ENCODE measurements at regions not wholly inside any gene's neighbourhood (a gene's known extent, or its start where the extent isn't known, plus 50 kb on each side); places are given as distances from the start of the nearest gene placed in this dataset.
"Not testable (repeated sequence)": the region's sequence is repeated elsewhere in the genome, so short reads cannot be mapped to it uniquely, and the experiment has no call there.

GRCh38 chr6:104484626-104485025 is 375.1 kb downstream of the HACE1 start:
- DNase-seq, result no peak

- no peak for DNase-seq
Observed at GRCh38 chr6:104484191-104484590, 375.5 kb downstream of the HACE1 start.

- DNase-seq, result no peak
Observed at GRCh38 chr6:104483225-104483834, 376.4 kb downstream of the HACE1 start.

GRCh38 chr6:104477569-104477968 is 382.1 kb downstream of the HACE1 start:
- DNase-seq, result no peak

- no peak for DNase-seq
Observed at GRCh38 chr6:104473021-104473429, 386.7 kb downstream of the HACE1 start.

DNA sequence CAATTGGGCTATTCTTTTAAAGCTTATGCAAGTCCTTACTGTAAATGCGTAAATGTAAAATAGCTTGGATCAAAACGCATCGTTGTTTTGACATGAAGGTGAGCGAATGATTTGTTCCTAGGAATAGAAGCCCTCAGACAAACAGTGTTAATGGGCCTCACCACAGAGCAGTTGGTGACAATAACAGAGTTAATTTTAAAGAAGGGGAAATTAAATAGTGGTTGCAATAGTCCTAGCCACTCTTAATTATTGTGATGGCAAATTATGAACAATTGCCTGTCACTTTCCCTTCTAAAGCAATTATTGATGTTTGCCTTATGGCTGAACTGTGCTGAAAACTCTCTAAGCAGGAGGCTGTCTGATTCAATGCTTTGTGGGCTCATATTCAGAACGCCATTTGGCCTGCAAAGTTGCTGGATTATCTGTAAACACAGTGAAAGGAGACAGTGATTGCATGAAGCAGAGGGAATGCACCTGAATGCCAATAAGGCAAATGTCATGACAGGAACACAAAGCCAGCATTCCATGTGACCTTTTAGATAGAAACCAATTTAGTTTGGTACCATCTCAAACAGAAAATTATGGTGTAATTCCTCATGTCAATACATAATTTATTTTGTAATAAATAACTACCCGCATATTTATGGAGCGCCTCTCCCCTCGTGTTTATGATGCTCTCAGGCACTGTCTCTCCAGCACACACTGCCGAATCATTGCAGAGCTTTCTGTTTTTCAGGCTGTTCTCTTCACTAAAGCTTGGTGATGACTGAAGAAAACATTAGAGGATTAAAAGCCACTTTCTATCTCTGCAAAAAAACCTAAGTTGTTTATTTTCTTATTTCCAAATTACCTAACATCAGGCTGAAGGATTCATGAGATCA is 387.5 kb downstream of the HACE1 start:
- no peak for DNase-seq

DNA sequence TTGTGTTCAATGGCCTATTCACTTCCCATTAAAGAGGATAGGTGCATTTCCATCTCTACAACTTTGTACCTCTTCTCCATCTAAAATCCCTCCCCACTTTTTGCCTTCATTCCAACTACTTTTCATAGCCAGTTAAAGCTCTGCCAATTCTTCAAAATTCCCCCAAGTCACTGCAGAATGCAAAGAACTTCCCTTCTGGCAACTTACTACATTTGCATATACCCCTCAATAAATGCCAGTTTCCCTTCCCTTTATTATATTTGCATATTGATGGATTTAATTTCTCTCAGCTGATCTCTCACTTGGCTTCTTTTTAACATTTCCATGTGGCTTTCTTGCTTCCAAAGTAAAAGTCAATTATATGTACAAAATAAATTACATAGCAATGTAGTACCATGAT is 393.4 kb downstream of the HACE1 start:
- no peak for DNase-seq

GRCh38 chr6:104462811-104463599 is 396.7 kb downstream of the HACE1 start:
- no peak for DNase-seq

- DNase-seq, result no peak
Observed at GRCh38 chr6:104460738-104461483, 398.8 kb downstream of the HACE1 start.

DNA sequence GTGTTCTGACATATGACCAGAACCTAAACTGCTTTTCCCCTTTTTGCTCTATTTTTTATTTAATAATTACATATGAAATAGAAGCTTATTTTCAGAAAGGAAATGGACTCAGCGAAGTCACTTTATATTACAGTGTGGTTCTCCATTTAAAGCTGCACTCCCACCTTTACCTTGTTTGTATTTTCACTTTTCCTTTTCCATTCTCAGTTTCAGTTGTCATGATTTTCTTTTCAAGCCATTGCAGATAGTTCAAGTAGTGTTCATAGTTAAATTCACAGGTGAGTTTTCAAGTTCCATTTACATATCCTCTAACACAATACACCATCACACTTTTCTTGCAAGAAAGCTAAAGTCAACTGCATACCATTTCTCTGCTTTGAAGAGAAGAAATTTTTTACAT is 400.2 kb downstream of the HACE1 start:
- no peak for DNase-seq

DNA sequence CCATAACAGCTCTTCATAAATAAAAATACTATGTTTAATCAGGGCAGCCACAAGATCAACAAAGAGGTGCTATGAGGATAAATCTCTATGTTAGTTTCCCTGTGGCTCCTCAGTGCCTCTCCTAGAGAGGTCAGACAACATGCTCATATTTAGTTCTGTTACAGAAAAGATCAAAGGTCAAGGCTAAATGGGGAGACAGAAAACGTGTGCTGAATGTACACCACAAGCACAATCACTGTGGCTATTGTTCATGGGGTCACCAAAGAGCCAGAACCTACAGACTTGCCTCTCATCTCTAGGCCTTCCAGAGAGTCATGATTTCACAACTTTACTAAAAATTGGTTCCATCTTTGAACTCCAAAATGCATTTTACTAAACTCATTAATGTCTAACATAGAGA is 409.8 kb downstream of the HACE1 start:
- no peak for DNase-seq

- DNase-seq, result not testable (repeated sequence)
Observed at GRCh38 chr6:104446101-104447080, 413.3 kb downstream of the HACE1 start.

GRCh38 chr6:104434519-104434918 is 425.2 kb downstream of the HACE1 start:
- DNase-seq, result no peak

DNA sequence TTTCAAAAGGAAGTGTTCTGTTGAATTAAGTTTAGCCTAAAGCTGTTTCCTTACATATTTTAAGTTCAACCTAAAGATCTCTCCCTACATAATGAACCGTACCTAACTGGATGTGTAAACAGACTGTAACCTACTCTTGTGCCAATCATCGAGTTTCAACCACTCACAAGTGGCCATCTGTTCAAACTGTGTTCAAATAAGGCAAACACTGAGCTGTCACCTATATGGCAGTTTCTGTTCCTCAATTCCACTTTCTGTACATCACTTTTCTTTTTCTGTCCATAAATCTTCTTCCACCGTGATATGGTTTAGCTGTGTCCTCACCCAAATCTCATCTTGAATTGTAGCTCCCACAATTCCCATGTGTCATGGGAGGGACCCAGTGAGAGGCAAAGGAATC is 428.6 kb downstream of the HACE1 start:
- DNase-seq, result no peak

DNA sequence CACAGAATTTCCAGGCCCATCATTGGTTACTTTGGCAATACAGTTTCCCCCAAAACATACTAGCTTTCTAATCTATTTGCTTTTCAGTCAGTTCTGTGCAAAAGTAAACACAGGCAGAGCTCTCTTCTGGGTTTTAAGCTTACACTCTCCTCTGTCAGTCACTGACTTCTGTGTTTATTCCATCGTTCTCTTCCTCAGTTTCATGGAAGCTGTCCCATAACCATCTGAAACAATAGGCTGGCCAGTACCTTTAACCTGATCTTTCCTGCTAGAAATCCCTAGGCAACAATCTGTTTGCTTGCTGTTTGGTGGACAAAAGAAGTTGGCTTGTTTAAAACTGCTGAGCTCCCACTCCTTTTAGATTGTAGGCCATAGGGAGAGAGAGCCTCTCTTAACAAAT is 431.5 kb downstream of the HACE1 start:
- DNase-seq, result no peak

DNA sequence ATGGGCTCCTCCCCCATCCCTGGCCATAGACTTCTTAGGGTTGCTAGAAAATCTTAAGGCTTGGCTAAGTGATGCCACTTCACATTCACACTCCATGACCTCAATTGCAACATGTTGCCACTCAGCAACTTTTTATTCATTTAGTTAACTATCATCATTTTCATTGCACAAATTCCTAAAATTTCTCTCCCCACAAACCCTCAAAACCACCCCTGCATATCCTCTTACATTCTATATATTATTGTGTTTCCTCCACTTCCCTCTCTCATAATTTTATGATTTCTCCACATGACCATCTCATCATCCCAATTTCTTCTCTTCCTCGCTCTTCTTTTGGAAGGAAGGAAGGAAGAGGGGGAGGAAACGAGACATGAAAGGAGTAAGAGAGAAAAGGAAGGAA is 436.0 kb downstream of the HACE1 start:
- no peak for DNase-seq

- DNase-seq, result no peak
Observed at GRCh38 chr6:104421650-104422049, 438.1 kb downstream of the HACE1 start.

DNA sequence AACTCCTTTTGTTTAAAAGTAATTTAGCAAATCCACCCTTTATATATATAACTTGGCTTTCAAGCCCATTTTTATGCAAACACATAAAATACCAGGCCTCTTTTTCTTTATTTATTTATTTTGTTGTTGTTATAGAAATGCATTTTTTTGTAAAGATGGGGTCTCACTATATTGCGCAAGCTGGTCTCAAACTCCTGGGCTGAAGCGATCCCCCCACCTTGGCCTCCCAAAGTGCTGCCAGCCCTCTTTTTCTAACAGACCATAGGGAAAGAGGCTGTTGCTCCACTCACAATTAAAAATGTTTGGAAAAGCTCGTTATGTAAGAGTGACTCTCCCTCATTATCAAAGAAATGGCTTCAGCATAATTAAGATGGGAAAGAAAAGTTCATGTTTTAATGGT is 440.9 kb downstream of the HACE1 start:
- DNase-seq, result no peak

DNA sequence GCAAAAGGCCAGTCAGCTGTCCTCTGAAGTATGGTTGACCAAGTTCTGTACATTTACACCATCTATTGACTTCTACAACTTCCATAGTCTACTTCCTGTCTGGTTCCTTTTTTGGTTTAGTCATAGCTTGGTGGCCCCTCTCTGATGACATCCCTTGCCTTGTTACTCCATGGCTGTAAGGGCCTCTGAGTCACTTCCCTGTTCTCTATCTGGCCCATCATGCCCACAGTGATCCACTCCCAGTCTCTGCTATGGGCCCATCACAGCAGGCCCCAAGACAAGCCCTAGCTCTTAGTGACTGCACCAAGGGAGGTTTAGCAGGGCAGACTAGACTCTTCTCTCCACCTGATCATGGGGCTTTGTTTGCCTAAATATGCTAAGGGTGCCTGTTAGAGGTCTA is 441.6 kb downstream of the HACE1 start:
- no peak for DNase-seq

GRCh38 chr6:104414723-104415122 is 445.0 kb downstream of the HACE1 start:
- no peak for DNase-seq

- no peak for DNase-seq
Observed at GRCh38 chr6:104413767-104414166, 446.0 kb downstream of the HACE1 start.

DNA sequence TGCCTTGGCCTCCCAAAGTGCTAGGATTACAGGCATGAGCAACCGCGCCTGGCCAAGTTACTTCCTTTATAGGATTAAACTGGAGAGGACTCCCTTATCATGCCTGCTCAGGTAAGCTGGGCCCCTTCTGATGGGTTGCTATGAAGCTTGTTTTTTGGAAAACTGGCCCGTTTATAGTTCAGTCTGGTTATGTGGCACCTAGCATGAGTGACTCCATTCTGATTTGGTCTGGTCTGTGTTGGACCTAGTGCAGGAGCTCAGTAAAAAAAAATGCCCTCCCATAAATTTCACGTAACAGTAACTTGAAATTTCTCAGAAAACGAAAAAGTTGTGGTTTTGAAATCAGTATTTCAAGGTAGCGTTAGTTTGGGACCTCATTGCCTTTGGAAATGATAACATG is 448.4 kb downstream of the HACE1 start:
- DNase-seq, result no peak

Data from stimulated activated CD4-positive, alpha-beta T cell treated with anti-CD3 and anti-CD28 coated beads, Interleukin-4, amount 100 ng/mL, for 4 hours (primary cell).